GM19239 (cell line): ENCODE measurements at regions not wholly inside any gene's neighbourhood (a gene's known extent, or its start where the extent isn't known, plus 50 kb on each side); places are given as distances from the start of the nearest gene placed in this dataset.
"Not testable (repeated sequence)": the region's sequence is repeated elsewhere in the genome, so short reads cannot be mapped to it uniquely, and the experiment has no call there.

ENCODE experiments used
- DNase-seq: peaks from one replicate; pipeline ENCODE4 v3.0.0; 2011; ENCODE audit warnings: low spot score; ENCODE audit not compliant: insufficient read length
- FAIRE-seq: peaks from 2 replicates; lab custom pipeline; 2011; peaks lifted over from hg19 to GRCh38; lab: Jason Lieb, UNC

DNA sequence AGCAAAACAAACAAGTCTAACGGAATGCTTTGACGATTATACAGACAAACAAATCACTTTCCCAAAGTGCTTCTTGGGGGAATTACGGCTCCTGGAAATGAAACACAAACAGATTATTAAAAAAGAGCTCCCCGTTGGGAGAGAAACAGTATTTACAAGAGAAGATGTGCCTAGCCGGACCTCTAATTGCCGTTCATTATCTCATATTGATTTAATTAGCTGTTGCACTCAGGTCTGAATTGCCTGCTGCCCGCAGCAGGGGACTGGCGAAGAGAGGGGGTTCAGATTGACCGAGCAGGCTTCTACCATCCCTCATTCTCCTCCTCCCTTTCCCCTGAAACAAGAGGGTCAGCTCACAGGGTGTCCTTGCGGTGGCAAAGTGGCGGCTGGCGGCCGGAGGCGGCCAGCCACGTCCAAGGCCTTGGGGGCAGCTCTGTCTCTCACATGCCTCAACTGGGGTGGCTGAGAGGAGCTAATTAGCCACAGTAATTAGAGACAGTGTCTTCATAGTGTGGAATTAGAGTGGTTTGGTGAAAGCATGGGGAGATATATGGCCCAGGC is 295.1 kb downstream of the MIAT start:
- no peak for FAIRE-seq
- DNase-seq, result no peak

DNA sequence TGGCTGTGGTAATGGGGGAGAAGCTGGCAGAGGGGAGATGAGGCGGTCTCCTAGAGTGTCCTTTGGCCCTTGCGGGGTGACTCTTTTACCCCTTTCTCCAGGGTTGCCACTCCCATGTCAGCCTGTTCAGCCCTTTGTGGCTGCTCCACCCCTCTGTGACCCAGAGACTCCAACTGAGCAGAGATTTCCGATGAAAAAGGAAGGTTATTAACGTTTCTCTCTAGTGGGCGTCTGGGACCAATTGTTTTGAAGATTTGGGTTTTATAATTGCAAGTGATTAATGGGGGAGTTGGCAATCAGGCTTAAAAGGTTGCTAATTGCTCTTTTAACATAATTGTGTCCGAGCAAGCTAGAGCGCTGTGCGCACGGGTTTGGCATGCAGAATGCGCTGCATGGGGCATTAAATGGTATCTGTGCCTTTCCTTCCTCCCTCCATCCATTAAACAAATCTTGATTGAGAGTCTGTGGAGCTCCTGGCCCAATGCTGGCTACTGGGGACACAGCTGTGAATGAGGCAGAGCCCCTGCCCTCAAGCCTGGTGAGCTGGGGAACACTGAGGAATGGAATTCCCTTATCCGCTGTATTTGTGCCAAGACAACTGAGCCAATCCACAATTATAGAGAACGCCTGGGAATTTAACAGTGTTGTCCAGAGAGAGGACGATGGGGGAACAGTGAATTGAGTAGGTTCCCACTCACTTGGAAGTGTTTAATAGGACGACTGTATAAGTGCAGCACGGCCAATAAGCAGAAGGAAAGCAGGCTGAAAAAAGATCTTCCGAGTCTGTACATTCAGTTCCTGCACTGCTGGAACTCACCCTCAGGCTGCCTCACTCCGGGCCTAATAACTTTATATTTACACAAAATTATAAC is 295.9 kb downstream of the MIAT start:
- no peak for FAIRE-seq
- DNase-seq, result no peak

DNA sequence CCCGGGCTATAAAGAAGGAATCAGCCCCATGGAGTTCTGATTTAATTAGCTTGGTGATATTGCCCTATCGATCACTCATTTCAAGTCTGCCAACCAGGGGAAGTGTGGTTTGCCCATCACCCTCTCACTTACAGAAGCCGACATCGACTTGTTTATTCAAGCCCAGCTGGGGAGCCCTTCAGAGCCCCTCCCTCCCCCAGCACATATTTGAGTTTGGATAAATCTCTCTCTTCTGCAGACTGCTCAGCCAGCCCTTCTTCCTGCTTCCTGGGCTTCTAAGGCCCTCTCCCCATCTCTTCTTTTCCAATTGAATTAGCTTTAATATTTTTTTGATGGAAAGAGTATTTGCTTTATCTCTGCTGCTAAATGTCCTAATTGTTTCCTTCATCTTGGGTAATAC is 299.0 kb downstream of the MIAT start:
- DNase-seq (no peak), FAIRE-seq (no peak)

DNA sequence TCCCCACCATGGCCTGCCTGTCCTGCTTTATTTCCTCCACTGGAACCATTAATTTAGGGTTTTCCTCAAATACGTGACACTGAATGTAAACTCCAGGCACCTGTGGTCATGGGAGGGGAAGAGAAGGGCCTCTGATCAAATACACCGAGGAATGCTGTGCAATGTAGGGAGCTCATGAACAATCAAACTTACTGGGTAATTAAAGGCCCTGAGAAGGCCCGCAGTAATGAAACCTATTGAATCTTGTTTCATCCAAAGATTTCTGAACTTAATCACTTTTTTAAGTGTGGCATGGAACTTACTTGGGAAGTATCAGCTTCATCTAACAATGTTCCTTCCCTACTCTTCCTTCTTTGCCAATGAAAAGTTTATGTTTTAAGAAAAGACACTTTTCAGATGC is 299.8 kb downstream of the MIAT start:
- DNase-seq, result no peak
- FAIRE-seq, result no peak

DNA sequence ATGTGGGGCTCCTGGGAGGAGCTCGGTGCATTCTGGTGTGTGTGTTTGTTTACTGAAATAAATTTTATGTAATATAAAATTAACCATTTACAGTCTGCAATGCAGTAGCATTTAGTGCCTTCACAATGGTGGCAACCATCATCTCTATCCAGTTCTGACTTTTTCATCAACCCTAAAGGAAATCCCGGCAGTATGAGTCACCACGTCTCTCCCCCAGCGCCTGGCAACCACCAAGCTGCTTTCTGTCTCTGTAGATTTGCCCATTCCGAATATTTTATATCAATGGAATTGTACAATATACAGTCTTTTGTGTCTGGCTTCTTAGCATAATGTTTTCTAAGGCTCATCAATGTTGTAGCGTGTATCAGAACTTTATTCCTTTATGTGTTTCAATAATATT is 300.5 kb downstream of the MIAT start:
- no peak for FAIRE-seq
- DNase-seq, result no peak

DNA sequence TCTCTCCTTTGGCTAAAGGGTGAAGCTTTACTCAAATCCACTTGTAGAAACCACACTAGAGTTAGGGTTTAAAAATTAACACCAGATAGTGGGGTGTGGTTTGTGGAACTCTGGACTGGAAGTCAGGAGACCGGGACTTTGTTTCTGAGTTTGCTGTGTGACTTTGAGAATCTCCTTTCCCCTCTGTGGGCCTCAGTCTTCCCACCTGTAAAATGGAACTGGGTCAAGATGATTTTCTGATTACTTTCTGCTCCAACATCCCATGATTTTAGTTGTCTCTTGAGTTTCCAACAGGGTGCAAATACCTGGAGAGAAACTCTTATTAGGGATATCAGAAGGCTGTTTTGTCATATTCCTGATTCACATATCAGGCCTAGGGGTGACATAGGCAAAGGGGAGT is 301.0 kb downstream of the MIAT start:
- DNase-seq (no peak), FAIRE-seq (no peak)

DNA sequence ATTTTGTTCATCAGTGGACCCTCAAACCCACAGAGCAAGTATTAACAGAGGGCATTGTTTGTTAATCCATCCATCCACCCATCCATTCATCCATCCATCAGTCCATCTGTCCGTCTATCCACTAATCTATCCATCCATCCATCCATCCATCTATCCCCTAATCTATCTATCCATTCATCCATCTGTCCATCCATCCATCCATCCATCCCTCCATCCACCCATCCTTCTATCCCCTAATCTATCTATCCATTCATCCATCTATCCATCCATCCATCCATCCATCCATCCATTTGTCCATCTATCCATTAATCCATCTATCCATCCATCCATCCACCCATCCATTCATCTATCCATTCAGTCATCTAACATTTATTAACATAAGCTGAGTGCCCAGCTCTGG is 307.3 kb downstream of the MIAT start:
- DNase-seq (no peak), FAIRE-seq (no peak)

DNA sequence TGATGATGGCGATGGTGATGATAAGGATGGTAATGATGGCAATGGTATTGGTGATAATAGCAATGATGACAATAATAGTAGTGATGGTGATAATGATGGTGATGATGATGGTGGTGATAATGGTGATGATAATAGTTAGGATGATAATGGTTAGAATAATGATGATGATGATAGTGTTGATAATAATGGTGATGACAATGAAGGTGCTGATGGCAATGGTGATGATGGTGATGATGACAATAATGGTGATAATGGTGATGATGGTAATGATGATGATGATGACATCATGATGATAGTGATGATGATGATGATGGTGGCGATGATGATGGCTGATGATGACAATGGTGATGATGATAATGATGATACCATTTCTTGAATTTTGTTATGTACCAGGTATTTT is 309.9 kb downstream of the MIAT start:
- FAIRE-seq, result no peak
- DNase-seq, result no peak

DNA sequence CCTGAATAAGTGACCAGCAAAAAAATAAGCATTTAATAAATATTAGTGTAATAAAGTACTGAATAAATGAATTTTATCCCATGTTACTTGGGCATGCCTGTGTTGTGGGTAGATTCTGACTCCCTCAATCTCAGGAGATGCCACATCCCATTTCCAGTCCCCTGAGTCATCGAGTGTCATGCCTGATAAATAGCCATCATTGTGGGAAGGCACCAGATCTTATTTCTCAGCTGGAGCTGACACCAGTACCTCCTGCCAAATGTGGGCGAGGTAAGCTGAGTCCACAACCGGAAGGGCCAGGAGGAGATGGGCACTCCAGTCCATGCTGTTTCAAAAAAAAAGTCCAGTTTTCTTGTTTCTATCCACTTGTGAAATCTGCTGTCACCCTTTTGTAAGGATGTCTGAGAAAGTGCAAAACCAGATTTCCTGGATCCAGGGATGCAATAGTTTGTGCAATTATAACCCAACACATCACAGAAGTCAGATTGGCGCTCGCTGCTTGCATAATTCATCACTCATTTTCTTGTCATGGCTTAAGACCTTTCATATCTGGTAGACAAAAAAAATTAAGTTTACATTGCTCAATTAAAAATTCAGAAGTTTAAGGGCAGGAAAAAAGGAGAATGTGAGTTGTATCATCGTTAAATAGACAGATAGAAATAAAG is 311.6 kb downstream of the MIAT start:
- FAIRE-seq, result no peak
- DNase-seq, result no peak

DNA sequence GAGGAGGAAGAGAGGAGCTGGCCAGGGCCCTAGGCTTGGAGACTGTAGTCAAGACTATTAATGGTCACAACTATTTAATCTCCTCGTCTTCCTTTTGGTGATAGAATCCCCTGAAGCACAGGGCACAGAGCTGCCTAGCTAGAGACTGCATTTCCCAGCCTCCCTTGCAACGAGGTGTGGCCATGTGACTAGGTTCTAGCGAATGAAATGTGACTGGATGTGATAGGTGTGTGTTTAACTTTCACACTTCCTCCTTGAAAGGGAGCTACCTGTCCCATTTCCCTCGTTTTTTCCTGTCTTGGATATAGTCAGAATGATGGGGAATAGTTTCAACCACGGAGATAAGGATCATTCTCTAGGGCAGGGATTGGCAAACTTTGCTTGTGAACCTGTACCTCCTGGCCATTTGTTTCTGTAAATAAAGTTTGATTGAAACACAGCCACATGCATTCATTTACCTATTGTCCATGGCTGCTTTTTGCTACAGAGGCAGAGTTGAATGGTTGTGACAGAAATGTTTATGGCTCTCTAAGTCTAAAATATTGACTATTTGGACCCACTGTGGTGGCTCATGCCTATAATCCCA is 313.5 kb downstream of the MIAT start:
- DNase-seq (no peak), FAIRE-seq (peak; percentile 81)

DNA sequence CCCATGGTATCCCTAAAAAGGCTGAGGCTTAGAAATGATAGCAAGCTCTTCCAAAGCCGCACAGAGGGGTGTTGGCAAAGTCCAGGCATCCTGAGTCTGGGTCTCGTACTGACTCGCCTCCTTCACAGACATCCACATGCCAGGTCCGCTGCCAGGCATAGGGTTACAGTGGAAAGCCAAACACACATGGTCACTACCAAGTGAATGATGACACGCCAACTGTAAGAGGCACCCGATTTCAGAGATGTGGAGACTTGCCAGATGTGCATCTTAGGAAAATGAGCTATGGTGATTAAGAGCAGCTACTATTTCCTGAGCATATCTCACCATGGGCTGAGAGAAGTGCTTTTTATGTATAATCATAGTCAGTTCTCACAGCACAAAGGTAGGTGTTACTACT is 314.9 kb downstream of the MIAT start:
- FAIRE-seq, result no peak
- DNase-seq, result no peak

DNA sequence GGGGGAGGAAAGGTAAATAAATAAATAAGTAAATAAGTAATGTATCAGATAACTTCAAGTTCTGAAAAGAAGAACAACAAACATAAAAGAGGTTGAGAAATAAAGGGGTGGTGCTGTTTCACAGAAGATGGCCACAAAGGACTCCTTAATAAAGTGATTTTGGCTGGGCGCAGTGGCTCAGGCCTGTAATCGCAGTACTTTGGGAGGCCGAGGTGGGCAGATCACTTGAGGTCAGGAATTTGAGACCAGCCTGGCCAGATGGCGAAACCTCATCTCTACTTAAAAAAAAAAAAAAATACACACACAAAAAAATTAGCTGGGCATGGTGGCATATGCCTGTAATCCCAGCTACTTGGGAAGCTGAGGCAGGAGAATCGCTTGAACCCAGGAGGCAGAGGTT is 315.5 kb downstream of the MIAT start:
- DNase-seq, FAIRE-seq: not testable (repeated sequence)

DNA sequence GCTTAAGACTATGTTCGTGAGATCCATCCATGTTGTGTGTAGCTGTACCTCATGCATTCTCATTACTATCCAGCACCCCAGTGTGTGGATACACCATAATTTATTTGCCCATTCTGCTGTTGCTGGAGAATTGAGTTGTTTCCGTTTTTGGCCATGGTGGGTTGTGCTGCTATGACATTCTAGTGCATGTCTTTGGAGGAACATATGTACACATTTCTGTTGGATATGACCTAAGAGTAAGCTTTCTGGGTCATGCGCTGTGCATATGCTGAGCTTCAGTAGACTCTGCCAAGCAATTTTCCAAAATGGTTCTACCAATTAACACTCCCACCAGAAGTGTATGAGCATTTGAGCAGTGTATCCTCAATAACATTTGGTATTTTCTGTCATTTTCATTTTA is 316.6 kb downstream of the MIAT start:
- FAIRE-seq (no peak), DNase-seq (no peak)

DNA sequence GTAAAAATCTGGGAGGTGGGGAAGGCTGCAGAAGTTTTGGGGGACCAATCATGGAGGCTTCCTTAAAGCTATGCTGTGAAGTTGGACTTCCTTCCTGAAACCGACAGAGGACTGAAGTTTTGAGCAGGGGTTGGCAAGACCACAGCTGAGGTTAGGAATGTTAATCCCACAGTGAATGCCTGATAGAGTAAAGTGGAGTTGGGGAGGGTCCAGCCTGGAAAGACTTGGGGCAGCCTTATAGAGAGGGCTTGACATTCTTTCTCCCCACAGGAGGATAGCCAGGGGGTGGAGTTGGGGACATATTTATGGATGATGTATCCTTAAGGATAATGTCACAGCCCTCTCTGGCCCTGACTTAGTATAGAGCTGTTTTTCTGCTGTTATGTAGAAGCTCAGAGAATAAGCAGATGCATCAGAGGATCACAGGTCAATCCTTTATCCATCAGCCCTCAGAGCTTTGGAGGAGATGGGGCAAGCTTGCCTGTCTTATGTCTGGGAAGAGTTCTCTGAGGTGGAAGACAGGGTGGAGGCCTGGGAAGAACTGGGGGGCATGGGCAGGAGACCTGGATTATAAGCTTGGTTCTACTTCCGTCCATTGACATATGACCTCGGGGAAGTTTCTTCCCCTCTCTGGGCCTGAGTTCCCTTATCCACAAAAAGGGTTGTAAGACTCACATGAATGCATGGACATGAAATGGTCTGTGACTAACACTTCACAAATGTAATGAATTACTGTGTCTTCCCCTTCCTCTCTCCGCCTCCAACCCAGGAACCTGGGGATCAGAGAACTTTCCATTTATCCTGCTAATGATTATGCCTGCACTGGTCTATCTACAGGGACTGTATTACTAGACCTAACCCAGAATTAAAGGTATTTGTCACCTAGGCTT is 317.8 kb downstream of the MIAT start:
- DNase-seq, result no peak
- FAIRE-seq, result no peak

DNA sequence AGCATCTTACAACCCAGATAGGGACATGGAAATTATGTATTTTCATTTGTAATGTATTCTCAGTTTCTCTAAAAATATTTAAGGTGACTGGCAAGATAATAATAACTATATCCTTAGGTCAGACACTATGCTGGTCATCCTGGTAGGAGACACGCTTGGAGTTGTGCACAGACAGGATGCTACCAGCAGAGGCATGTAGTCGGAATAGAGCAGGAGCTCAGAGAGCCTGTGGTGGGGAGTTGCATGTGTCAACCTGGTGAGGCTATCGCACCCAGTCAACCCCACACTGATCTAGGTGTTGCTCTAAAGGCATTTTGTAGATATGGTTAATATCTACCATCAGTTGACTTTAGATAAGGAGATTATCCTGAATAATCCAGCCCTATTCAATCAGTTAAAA is 318.5 kb downstream of the MIAT start:
- DNase-seq (no peak), FAIRE-seq (no peak)

DNA sequence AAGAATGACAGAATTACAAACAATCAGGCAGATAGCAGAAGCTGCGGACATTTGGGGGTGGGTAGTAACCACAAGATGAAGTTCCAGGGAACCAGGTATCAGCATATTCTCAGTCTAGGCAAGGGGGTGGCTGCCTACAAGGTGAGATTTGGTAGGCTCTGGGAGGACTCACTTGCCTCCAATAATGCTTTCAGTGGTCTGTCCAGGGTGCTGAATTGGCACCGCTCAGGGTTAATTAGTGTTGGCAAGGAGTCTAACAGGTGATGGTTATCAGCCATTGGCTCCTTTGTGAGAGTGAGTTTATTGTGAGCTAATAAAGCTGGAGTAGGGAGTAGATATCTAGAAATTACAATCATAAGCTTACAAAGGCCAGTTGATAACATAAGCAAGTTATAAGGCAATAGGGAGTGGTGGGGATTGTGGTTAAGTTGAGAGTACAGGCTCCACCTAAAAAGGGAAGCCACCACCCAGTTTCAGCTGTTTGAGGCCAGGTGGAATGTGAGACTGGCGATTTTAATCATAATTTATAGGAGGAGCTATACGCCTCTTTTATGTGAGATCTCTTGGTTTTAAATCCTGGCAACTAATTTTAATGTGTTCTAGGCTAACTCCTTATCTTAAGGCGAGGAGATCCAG is 320.5 kb downstream of the MIAT start:
- DNase-seq (no peak), FAIRE-seq (no peak)

DNA sequence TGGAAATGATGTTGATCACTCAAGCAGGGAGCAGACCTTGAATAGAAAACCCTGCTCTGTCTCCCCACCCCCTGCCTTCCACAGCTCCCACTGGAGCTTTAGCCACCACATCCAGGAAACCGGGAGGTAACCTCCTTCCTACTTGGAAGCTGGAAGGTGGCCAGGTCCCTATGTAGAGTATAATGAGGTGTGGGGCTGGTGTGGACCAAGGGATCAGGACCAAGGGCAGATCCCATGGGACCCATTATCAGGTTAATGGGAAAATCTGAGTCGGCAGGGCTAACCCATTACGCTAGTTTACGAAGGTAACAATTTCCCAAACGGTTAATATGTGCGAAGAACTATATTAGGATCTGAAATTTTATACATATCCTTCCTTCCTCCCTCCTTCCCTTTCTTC is 321.9 kb downstream of the MIAT start:
- FAIRE-seq (no peak), DNase-seq (no peak)

DNA sequence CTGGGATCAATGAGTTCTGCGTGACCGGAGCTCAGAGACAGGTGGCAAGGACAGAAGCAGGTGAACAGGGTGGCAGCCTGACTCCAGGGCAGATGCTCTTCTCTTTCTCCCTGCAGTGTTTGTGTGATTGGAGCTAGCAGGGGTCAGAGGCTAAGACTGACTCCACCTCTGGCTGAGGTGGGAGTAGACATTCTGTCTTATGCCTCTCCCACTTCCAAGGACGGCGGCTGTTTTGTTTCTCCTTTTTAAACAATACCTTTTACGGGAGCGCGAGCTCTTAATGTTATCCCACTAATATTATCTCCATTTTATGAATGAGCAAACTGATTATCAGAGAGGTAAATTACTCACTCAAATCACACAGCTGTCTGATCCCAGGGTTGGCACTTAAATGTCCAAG is 323.7 kb downstream of the MIAT start:
- FAIRE-seq (no peak), DNase-seq (no peak)

DNA sequence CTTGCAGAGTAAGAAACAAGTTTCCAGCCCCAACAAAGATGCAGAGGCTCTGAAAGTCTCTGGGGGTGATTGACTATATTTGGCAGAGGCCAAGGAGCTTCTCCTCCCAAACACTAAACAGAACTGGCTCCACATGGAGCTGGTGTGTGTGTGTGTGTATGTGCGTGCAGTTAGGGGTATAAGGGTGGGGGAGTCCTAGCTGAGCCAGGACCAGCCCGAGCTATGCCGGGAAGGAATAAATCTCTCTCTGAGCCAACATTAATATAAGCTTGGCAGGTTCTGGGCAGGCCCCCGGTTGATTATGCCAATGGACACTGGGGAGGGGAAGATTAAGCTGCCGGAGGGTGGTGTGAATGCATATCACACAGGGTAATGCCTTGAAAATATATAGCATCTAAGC is 324.2 kb downstream of the MIAT start:
- DNase-seq (no peak), FAIRE-seq (no peak)

DNA sequence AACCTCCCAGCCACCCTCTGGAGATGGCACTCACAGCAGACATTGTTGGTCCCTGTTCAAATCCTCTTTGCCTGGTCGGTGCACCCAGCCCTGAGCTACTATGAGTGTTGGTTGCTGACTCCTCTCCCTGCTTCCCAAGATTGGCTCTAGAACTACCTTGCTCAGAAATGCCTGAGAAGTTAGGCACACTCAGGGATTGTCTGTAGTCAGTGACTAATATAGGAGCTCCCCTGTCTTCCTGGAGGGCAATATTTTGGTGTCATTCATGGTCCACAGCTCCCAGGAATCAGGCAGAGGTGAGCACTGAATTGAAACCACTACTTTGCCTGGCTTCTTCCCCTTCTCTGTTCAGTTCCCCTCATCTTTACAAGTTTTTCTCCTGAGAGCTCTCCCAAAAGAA is 325.9 kb downstream of the MIAT start:
- FAIRE-seq (no peak), DNase-seq (no peak)
